Pancreas (tissue), 10 donors: ENCODE measurements at regions not wholly inside any gene's neighbourhood (a gene's known extent, or its start where the extent isn't known, plus 50 kb on each side); places are given as distances from the start of the nearest gene placed in this dataset.

Experiments
- ATAC-seq, 4 donors: fragments of 200-7000 bp; cut with Tn5 transposase; one replicate each; pipeline versions ENCODE4 v1.8.0 to v1.9.1; 2020; ENCODE audit warnings: mild to moderate bottlenecking in 4 of 4, moderate library complexity in 4 of 4
- DNase-seq, 6 donors: peaks; one replicate each; pipeline ENCODE4 v3.0.0-alpha.2; 2020
- FAIRE-seq: peaks from 2 replicates; lab custom pipeline; 2012; peaks lifted over from hg19 to GRCh38; lab: Jason Lieb, UNC
- H3K27ac ChIP-seq, 4 donors: fragments of 200-600 bp; sonication (generic); 1 replicate in 3 of 4; 2 replicates in 1 of 4; pipeline versions ENCODE4 v1.5.0 to v1.8.0; 2020
- H3K27me3 ChIP-seq, 4 donors: fragments of 200-600 bp; one replicate each; pipeline ENCODE4 v1.8.0; 2021
- H3K36me3 ChIP-seq, 3 donors: fragments of 200-600 bp; sonication (generic) in 1 of 3; one replicate each; pipeline versions ENCODE4 v1.5.0 to v1.8.0; 2020 to 2021
- H3K4me1 ChIP-seq, 3 donors: fragments of 200-600 bp; one replicate each; pipeline ENCODE4 v1.8.0; 2021
- H3K4me3 ChIP-seq, 4 donors: fragments of 200-600 bp; sonication (generic) in 2 of 4; one replicate each; pipeline versions ENCODE4 v1.5.0 to v1.8.0; 2020 to 2021
- H3K9me3 ChIP-seq, 4 donors: fragments of 200-600 bp; one replicate each; pipeline ENCODE4 v1.8.0; 2021
- WGBS, 2 donors: extraction: QIAGEN DNeasy Blood & Tissue Kit; methylation state at CpG; one replicate each; pipeline ENCODE4 v1.1.7; 2013; 5-methylcytosine and 5-hydroxymethylcytosine counted together
- intact Hi-C, 3 donors: fragments of 100-400 bp; cut with DNase I; formaldehyde crosslinking; loops; one replicate each; pipeline versions ENCODE4 v1.11.1 to v1.14.2; 2022
- TF ChIP-seq, protein P1 (sequence below), 4 donors: fragments of 200-600 bp; sonication (generic) in 3 of 4; IDR thresholded peaks; one replicate each; pipeline versions ENCODE4 v1.5.0 to v1.8.0; 2021; ENCODE audit warnings: antibody characterized with exemption in 4 of 4
- donor health status: healthy with polysubstance abuse.
- donor health status: DM: no; HTN: no; CAD: no; lungs with moderate emphysema.
- donor health status: DM: no; HTN: no; CAD: no.
- donor health status: control.
- donor health status: control.
- donor health status: Bipolar disorder and iron deficiency.
- donor health status: DM: yes; HTN: yes; CAD: no.
- donor health status: DM: no; HTN: no; CAD: no.
- donor health status: DM: no; HTN: no; CAD: no.
- donor health status: DM: yes; HTN: yes; CAD: no.

DNA sequence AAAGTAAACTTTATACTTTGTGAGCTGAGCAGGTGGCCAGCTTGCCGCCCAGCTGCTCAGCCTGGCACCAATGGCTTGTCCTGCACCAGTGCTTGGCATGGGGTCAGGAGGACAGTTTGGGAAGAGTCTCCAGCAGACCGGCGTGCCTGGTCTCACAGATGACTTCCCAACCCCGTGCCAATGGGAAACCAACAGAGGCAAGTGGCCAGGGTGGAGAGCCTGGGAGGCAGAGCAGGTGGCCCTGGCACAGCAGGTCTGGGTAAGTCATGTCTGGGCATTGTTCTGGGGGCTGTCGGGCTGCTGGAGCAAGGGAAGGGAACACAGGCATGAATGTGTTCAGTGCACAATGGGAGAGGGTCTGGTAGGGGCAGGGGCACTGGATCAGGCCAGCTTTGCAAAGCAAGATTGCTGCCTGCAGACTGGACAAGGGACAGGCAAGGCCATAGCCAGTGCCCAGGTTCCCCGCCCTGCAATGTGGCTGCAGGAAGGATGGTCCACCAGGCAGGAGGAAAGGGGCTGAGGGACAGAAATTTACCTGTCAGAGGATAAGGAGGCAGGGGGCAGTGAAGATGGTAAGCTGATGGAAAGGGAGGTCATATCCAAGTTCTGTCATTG, 76.2 kb upstream of the ALDH1B1 start:
- intact Hi-C loops = no loop called here
- Histone ChIP-seq H3K9me3 (no peaks in the 10 kb centered on the region), H3K4me1 (peaks cover 24 to 39% (median 33%) of the 10 kb centered on the region in 3 donors), H3K27ac (peak overlapping the region; percentile 38 to 68 (median 58)), H3K4me3 (no peak overlapping the region), H3K36me3 (no peaks in the 10 kb centered on the region), H3K27me3 (no peaks in the 10 kb centered on the region)
- peak; percentile 73 to 95 (median 91) for DNase-seq
- TF ChIP-seq, protein P1, sequence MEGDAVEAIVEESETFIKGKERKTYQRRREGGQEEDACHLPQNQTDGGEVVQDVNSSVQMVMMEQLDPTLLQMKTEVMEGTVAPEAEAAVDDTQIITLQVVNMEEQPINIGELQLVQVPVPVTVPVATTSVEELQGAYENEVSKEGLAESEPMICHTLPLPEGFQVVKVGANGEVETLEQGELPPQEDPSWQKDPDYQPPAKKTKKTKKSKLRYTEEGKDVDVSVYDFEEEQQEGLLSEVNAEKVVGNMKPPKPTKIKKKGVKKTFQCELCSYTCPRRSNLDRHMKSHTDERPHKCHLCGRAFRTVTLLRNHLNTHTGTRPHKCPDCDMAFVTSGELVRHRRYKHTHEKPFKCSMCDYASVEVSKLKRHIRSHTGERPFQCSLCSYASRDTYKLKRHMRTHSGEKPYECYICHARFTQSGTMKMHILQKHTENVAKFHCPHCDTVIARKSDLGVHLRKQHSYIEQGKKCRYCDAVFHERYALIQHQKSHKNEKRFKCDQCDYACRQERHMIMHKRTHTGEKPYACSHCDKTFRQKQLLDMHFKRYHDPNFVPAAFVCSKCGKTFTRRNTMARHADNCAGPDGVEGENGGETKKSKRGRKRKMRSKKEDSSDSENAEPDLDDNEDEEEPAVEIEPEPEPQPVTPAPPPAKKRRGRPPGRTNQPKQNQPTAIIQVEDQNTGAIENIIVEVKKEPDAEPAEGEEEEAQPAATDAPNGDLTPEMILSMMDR (IDR thresholded peaks at IDR 0.05) = no peak
- FAIRE-seq = no peak
- peak; percentile 74 to 89 (median 80) for ATAC-seq
- WGBS, 2 donors = 30 to 33% methylated on average over 6 of the region's 6 CpGs

DNA sequence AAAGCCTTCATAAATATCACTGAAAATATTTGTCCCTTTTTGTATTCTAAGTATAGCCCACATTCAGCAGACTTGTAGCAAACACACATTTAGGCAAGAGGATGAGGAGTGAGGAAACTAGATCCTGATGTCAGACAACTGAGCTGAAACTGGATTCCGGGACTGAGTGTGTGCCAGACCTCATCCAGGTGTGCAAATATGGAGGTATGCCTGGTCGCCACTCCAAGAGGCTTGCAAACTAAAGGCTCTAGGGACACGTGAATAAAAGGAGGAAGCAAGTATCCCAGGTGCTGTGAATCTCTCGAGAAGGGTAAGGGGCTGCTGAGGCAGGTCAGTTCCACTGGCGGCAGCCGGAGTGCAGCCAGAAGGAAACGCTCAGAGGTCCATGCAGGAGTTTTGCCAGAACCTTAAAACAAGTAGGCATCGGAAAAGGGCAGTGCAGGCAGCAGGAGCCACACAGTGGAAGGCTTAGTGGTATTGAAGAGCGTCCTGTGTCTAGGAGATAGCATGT, 77.4 kb upstream of the ALDH1B1 start:
- WGBS, 2 donors = 37 to 54% methylated on average over 9 of the region's 9 CpGs
- Histone ChIP-seq H3K27me3 (no peaks in the 10 kb centered on the region), H3K9me3 (no peaks in the 10 kb centered on the region), H3K27ac (peak overlapping the region; percentile 38 to 68 (median 58)), H3K4me3 (no peak overlapping the region), H3K36me3 (no peaks in the 10 kb centered on the region), H3K4me1 (peaks cover 23 to 37% (median 27%) of the 10 kb centered on the region in 3 donors)
- FAIRE-seq (no peak), DNase-seq (peak in 1 of 6 donors; percentile 40), ATAC-seq (peak; percentile 3 to 51 (median 22))
- intact Hi-C loops = no loop called here
- TF ChIP-seq, protein P1 (IDR thresholded peaks at IDR 0.05) = no peak

DNA sequence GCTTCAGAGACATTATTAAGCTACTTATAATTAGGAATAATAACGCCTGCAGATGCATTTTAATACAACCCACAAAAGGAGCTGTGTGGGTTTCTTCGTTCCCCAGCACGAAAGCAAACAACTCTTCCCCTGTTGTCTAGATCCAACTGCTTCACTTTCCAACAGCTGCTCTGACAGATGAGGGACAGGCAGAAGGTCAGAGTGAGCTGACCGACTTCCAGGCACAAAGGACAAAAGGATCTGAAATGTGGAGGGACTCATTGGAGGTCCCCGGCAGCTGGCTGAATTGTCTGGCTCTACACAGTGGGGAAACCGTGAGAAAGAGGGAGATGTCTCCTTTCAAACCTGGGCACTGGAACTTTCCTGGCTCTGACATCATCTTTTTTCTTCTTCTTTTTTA, 79.1 kb upstream of the ALDH1B1 start:
- WGBS, 2 donors = 50 to 70% methylated on average over 6 of the region's 6 CpGs
- intact Hi-C loops = no loop called here
- H3K27me3 ChIP-seq = no peaks in the 10 kb centered on the region
- no peaks in the 10 kb centered on the region for H3K36me3 ChIP-seq
- no peaks in the 10 kb centered on the region for H3K9me3 ChIP-seq
- no peak for ATAC-seq
- FAIRE-seq = no peak
- H3K4me3 ChIP-seq = no peak overlapping the region
- TF ChIP-seq, protein P1 (IDR thresholded peaks at IDR 0.05) = no peak
- H3K27ac ChIP-seq = no peak overlapping the region
- DNase-seq = no peak
- peaks cover 14 to 19% (median 19%) of the 10 kb centered on the region in 3 donors for H3K4me1 ChIP-seq

DNA sequence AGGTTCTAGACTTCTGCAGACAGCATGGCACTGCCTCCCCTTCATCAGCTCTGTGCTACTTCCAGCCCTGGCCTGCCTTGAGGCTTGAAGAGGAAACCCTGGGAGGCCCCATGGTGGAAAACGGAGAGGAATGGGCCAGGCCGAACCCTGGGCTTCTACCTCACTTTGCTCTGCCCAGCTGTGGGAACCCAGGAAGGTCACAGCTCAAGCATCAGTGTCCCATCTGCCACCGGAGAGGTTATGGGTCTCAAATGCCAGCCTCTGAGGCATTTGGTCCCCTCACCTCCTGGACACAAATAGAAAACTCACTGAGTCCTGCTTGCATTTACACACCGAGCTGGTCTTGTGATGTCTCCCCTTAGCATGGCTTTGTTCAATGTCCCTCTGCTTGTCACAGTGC, 80.1 kb upstream of the ALDH1B1 start:
- TF ChIP-seq, protein P1 (IDR thresholded peaks at IDR 0.05) = no peak
- Histone ChIP-seq H3K4me3 (no peak overlapping the region), H3K27me3 (no peaks in the 10 kb centered on the region), H3K4me1 (peaks cover 14 to 16% (median 15%) of the 10 kb centered on the region in 3 donors), H3K27ac (no peak overlapping the region), H3K36me3 (no peaks in the 10 kb centered on the region), H3K9me3 (no peaks in the 10 kb centered on the region)
- 93% methylated on average over 4 of the region's 4 CpGs for WGBS, 2 donors
- DNase-seq (no peak), ATAC-seq (no peak), FAIRE-seq (no peak)
- intact Hi-C loops = no loop called here
